ENCODE measurements at regions not wholly inside any gene's neighbourhood (a gene's known extent, or its start where the extent isn't known, plus 50 kb on each side); places are given as distances from the start of the nearest gene placed in this dataset.
"Not testable (repeated sequence)": the region's sequence is repeated elsewhere in the genome, so short reads cannot be mapped to it uniquely, and the experiment has no call there.

GRCh38 chr1:60875138-60875537 lies 207.2 kb upstream of the NFIA start:
- FAIRE-seq, result no peak
- no peak for TF ChIP-seq POLR2A (IDR thresholded peaks at IDR 0.05; ENCODE audit: low read depth, low read length)
- no peak for TF ChIP-seq POLR2AphosphoS5 (IDR thresholded peaks at IDR 0.05; ENCODE audit: low read depth, low read length)
- TF ChIP-seq TAF1 (IDR thresholded peaks at IDR 0.05; ENCODE audit: borderline replicate concordance, low read depth, low read length), result no peak
- no peak for DNase-seq (ENCODE audit: insufficient read length)

GRCh38 chr1:60874718-60875117 lies 207.6 kb upstream of the NFIA start:
- TF ChIP-seq POLR2AphosphoS5 (IDR thresholded peaks at IDR 0.05; ENCODE audit: low read depth, low read length) (no peak), POLR2A (IDR thresholded peaks at IDR 0.05; ENCODE audit: low read depth, low read length) (no peak), TAF1 (IDR thresholded peaks at IDR 0.05; ENCODE audit: borderline replicate concordance, low read depth, low read length) (no peak)
- FAIRE-seq (no peak), DNase-seq (ENCODE audit: insufficient read length) (no peak)

DNA sequence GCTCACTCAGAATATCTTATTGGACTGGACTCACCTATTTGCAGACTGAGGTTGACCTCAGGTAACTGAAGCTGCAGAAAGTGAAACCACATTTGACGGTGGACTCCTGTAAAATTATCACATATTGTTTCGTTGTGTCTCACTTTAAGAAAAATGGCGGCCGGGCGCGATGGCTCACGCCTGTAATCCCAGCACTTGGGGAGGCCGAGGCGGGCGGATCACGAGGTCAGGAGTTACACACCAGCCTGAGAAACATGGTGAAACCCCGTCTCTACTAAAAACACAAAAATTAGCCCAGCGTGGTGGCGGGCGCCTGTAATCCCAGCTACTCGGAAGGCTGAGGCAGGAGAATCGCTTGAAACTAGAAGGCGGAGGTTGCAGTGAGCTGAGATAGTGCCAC lies 209.0 kb upstream of the NFIA start:
- not testable (repeated sequence) for DNase-seq (ENCODE audit: insufficient read length); FAIRE-seq

- FAIRE-seq (no peak), DNase-seq (ENCODE audit: insufficient read length) (no peak)
- no peak for TF ChIP-seq POLR2AphosphoS5 (IDR thresholded peaks at IDR 0.05; ENCODE audit: low read depth, low read length)
- TF ChIP-seq TAF1 (IDR thresholded peaks at IDR 0.05; ENCODE audit: borderline replicate concordance, low read depth, low read length), result no peak
- TF ChIP-seq POLR2A (IDR thresholded peaks at IDR 0.05; ENCODE audit: low read depth, low read length), result no peak
Observed at GRCh38 chr1:60872426-60873054, 209.8 kb upstream of the NFIA start.

DNA sequence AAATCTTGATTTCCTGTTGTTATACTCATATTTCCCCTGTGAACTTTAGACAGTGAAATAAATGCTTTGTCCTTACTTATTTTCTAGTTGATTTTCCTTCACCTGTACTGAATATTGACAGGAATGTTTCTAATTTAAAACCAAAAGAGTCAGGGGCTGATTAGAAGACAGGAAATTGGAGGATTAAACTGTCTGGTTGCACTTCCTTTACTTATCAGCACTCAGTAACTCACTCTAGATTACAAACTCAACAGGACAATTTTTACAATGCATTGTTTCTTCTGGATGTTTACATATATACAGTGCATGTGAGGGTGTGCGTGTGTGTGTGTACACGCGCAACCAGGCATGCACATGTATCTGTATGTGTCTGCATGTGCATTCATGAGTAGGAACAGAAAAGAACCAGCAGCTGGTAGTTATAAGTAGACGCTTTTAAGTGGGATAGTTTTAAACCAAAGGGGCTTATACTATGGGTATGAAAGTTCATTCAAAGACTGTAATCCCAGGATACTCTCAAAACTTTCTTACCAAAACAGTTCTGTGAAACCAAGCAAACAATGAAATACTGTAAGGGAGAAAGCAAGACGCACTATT lies 212.0 kb upstream of the NFIA start:
- DNase-seq (ENCODE audit: insufficient read length), result no peak
- FAIRE-seq, result no peak
- TF ChIP-seq TAF1 (IDR thresholded peaks at IDR 0.05; ENCODE audit: borderline replicate concordance, low read depth, low read length), result no peak
- TF ChIP-seq POLR2AphosphoS5 (IDR thresholded peaks at IDR 0.05; ENCODE audit: low read depth, low read length), result no peak
- no peak for TF ChIP-seq POLR2A (IDR thresholded peaks at IDR 0.05; ENCODE audit: low read depth, low read length)

- FAIRE-seq (no peak), DNase-seq (ENCODE audit: insufficient read length) (no peak)
- TF ChIP-seq POLR2A (IDR thresholded peaks at IDR 0.05; ENCODE audit: low read depth, low read length), result no peak
- TF ChIP-seq TAF1 (IDR thresholded peaks at IDR 0.05; ENCODE audit: borderline replicate concordance, low read depth, low read length), result no peak
- no peak for TF ChIP-seq POLR2AphosphoS5 (IDR thresholded peaks at IDR 0.05; ENCODE audit: low read depth, low read length)
Observed at GRCh38 chr1:60868901-60869663, 213.3 kb upstream of the NFIA start.

- TF ChIP-seq TAF1 (IDR thresholded peaks at IDR 0.05; ENCODE audit: borderline replicate concordance, low read depth, low read length) (no peak), POLR2AphosphoS5 (IDR thresholded peaks at IDR 0.05; ENCODE audit: low read depth, low read length) (no peak), POLR2A (IDR thresholded peaks at IDR 0.05; ENCODE audit: low read depth, low read length) (no peak)
- DNase-seq (ENCODE audit: insufficient read length), result no peak
- FAIRE-seq, result no peak
Observed at GRCh38 chr1:60867782-60868181, 214.6 kb upstream of the NFIA start.

GRCh38 chr1:60866917-60867531 lies 215.3 kb upstream of the NFIA start:
- no peak for TF ChIP-seq POLR2AphosphoS5 (IDR thresholded peaks at IDR 0.05; ENCODE audit: low read depth, low read length)
- no peak for TF ChIP-seq TAF1 (IDR thresholded peaks at IDR 0.05; ENCODE audit: borderline replicate concordance, low read depth, low read length)
- TF ChIP-seq POLR2A (IDR thresholded peaks at IDR 0.05; ENCODE audit: low read depth, low read length), result no peak
- no peak for FAIRE-seq
- no peak for DNase-seq (ENCODE audit: insufficient read length)

DNA sequence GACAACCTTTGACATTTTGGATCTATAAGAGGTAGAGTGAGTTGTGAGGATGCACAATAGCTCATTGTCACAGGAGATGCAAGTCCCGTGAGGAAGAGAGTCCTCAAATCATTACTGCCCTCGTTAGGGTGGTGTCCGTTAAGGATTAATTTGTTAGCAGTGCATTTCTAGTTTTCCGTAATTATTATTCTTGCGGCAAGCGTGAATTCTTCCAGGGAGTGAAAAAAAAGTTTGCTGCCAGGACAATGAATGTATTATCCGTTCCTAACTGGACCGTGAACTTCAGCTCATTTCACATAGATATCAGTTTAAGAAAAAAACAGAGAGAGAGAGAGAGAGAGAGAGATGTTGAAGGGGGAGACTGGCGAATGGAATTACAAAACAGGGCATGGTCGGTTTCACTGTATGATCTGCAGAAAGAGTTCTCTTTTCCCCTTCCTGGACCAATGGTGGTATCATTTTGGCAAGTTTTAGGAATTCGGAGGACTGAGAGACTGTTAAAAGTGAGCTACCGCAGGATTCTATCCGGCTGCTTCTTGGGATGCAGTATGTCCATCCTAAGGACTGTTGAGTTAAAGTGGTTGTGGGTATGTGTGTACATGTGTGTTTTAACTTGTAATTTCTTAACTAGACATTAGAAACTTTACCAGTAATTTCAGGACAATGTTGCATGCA lies 216.0 kb upstream of the NFIA start:
- TF ChIP-seq POLR2AphosphoS5 (IDR thresholded peaks at IDR 0.05; ENCODE audit: low read depth, low read length) (no peak), TAF1 (IDR thresholded peaks at IDR 0.05; ENCODE audit: borderline replicate concordance, low read depth, low read length) (no peak), POLR2A (IDR thresholded peaks at IDR 0.05; ENCODE audit: low read depth, low read length) (no peak)
- DNase-seq (ENCODE audit: insufficient read length), result no peak
- no peak for FAIRE-seq

GRCh38 chr1:60865166-60865565 lies 217.2 kb upstream of the NFIA start:
- no peak for TF ChIP-seq POLR2A (IDR thresholded peaks at IDR 0.05; ENCODE audit: low read depth, low read length)
- no peak for TF ChIP-seq POLR2AphosphoS5 (IDR thresholded peaks at IDR 0.05; ENCODE audit: low read depth, low read length)
- TF ChIP-seq TAF1 (IDR thresholded peaks at IDR 0.05; ENCODE audit: borderline replicate concordance, low read depth, low read length), result no peak
- FAIRE-seq, result no peak
- no peak for DNase-seq (ENCODE audit: insufficient read length)

GRCh38 chr1:60864722-60865121 lies 217.6 kb upstream of the NFIA start:
- DNase-seq (ENCODE audit: insufficient read length), result no peak
- no peak for TF ChIP-seq TAF1 (IDR thresholded peaks at IDR 0.05; ENCODE audit: borderline replicate concordance, low read depth, low read length)
- no peak for TF ChIP-seq POLR2AphosphoS5 (IDR thresholded peaks at IDR 0.05; ENCODE audit: low read depth, low read length)
- no peak for TF ChIP-seq POLR2A (IDR thresholded peaks at IDR 0.05; ENCODE audit: low read depth, low read length)
- no peak for FAIRE-seq

All from GM12892 (cell line).